AG04450 (cell line): ENCODE measurements at regions not wholly inside any gene's neighbourhood (a gene's known extent, or its start where the extent isn't known, plus 50 kb on each side); places are given as distances from the start of the nearest gene placed in this dataset.

ENCODE experiments used
- CTCF ChIA-PET: fragments of 300-600, 350-600 bp; formaldehyde crosslinking; extraction: SDS; loops from one replicate; lab custom pipeline; 2022; ENCODE audit warnings: antibody characterized with exemption, inconsistent platforms; lab: Charles Lee
- POLR2A ChIA-PET: fragments of 350-600 bp; formaldehyde crosslinking; extraction: SDS; loops from one replicate; lab custom pipeline; 2021; ENCODE audit warnings: antibody characterized with exemption, inconsistent platforms; lab: Yijun Ruan, JAX
- DNase-seq: peaks from one replicate; pipeline ENCODE4 v3.0.0-alpha.2; 2011; ENCODE audit warnings: low read depth, low spot score
- H3K27ac ChIP-seq: one replicate; pipeline ENCODE4 v1.5.1; 2012; ENCODE audit warnings: low read depth, low read length, control low read depth
- H3K27me3 ChIP-seq: one replicate; pipeline ENCODE4 v1.6.0; 2012; ENCODE audit warnings: low read length; ENCODE audit not compliant: control insufficient read depth, insufficient read depth
- H3K4me3 ChIP-seq: 2 replicates; pipeline ENCODE4 v1.5.1; 2011; ENCODE audit warnings: mild to moderate bottlenecking, low read depth, low read length, control low read depth
- H3K9me3 ChIP-seq: 2 replicates; pipeline ENCODE4 v1.5.1; 2012; ENCODE audit warnings: low read length; ENCODE audit not compliant: control insufficient read depth, insufficient read depth
- CTCF ChIP-seq: IDR thresholded peaks from 2 replicates; pipeline ENCODE4 v1.5.1; 2011; ENCODE audit warnings: low read depth, low read length, control low read depth, inconsistent platforms

GRCh38 chr3:168212664-168213285 lies 117.1 kb upstream of the GOLIM4 start:
- ChIA-PET CTCF (interaction anchor here (1.0 to 3.7 kb wide), 17 partner anchors 13 to 652 kb away, joined by 3 to 138 read pairs (median 6); no protein-coding TSS in a partner anchor), POLR2A (no interaction called here)
- H3K9me3 ChIP-seq = no peaks in the 10 kb centered on the region
- no peak overlapping the region for H3K4me3 ChIP-seq
- no peaks in the 10 kb centered on the region for H3K27me3 ChIP-seq
- no peak for DNase-seq
- no peak overlapping the region for H3K27ac ChIP-seq
- TF ChIP-seq CTCF = no peak

- ChIA-PET CTCF (interaction anchor here (0.6 to 2.2 kb wide), 3 partner anchors 40 to 642 kb away, joined by 3 to 11 read pairs (median 4); no protein-coding TSS in a partner anchor), POLR2A (no interaction called here)
- no peak for TF ChIP-seq CTCF
These were observed 109.7 kb upstream of the GOLIM4 start for GRCh38 chr3:168205451-168205850.

GRCh38 chr3:168197162-168197561 lies 101.4 kb upstream of the GOLIM4 start:
- TF ChIP-seq CTCF = no peak
- Histone ChIP-seq H3K27ac (no peak overlapping the region), H3K4me3 (no peak overlapping the region), H3K9me3 (no peaks in the 10 kb centered on the region), H3K27me3 (no peaks in the 10 kb centered on the region)
- ChIA-PET CTCF (interaction anchor here (0.9 to 1.4 kb wide), 2 partner anchors 14 to 151 kb away, joined by 4 to 5 read pairs; no protein-coding TSS in a partner anchor), POLR2A (no interaction called here)
- no peak for DNase-seq

More at GRCh38 chr3:168205451-168205850, 109.7 kb upstream of the GOLIM4 start:
- Histone ChIP-seq H3K27ac (no peak overlapping the region), H3K27me3 (no peaks in the 10 kb centered on the region), H3K4me3 (no peak overlapping the region), H3K9me3 (no peaks in the 10 kb centered on the region)
- no peak for DNase-seq

GRCh38 chr3:168191856-168192255 lies 96.1 kb upstream of the GOLIM4 start:
- H3K9me3 ChIP-seq = no peaks in the 10 kb centered on the region
- CTCF ChIA-PET = interaction anchor here (0.6 to 2.5 kb wide), 4 partner anchors 20 to 151 kb away, joined by 3 to 6 read pairs (median 4); no protein-coding TSS in a partner anchor
- DNase-seq = no peak
- no peak overlapping the region for H3K27ac ChIP-seq
- H3K4me3 ChIP-seq = no peak overlapping the region
- H3K27me3 ChIP-seq = no peaks in the 10 kb centered on the region
- POLR2A ChIA-PET = no interaction called here
- no peak for TF ChIP-seq CTCF

GRCh38 chr3:168187233-168187632 lies 91.5 kb upstream of the GOLIM4 start:
- Histone ChIP-seq H3K4me3 (no peak overlapping the region), H3K27me3 (no peaks in the 10 kb centered on the region), H3K9me3 (no peaks in the 10 kb centered on the region), H3K27ac (no peak overlapping the region)
- TF ChIP-seq CTCF = no peak
- ChIA-PET POLR2A (no interaction called here), CTCF (no interaction called here)
- DNase-seq = no peak
